ENCODE measurements at regions not wholly inside any gene's neighbourhood (a gene's known extent, or its start where the extent isn't known, plus 50 kb on each side); places are given as distances from the start of the nearest gene placed in this dataset.

DNA sequence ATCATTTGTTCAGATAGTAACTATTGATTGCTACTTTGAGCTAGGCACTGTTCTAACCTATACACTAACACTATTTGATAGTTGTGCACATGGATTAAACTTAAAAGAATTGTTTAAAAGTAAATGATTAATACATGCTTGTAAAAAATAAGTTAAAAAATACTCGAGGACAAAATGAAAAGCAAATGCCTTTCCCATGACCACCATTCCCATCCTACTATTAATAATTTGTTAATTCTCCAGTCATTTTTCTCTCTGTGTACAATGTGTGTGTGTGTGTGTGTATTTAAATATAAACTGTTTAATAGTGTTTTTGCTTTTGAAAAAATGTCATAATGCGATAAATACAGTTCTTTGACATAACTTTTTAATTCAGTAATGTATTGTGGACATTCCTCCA lies 78.7 kb upstream of the KCNMB2 start:
- TF ChIP-seq, protein P1, sequence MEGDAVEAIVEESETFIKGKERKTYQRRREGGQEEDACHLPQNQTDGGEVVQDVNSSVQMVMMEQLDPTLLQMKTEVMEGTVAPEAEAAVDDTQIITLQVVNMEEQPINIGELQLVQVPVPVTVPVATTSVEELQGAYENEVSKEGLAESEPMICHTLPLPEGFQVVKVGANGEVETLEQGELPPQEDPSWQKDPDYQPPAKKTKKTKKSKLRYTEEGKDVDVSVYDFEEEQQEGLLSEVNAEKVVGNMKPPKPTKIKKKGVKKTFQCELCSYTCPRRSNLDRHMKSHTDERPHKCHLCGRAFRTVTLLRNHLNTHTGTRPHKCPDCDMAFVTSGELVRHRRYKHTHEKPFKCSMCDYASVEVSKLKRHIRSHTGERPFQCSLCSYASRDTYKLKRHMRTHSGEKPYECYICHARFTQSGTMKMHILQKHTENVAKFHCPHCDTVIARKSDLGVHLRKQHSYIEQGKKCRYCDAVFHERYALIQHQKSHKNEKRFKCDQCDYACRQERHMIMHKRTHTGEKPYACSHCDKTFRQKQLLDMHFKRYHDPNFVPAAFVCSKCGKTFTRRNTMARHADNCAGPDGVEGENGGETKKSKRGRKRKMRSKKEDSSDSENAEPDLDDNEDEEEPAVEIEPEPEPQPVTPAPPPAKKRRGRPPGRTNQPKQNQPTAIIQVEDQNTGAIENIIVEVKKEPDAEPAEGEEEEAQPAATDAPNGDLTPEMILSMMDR (IDR thresholded peaks at IDR 0.05): no peak
- no peak for TF ChIP-seq POLR2A (IDR thresholded peaks at IDR 0.05)
